ENCODE measurements at regions not wholly inside any gene's neighbourhood (a gene's known extent, or its start where the extent isn't known, plus 50 kb on each side); places are given as distances from the start of the nearest gene placed in this dataset.
"Not testable (repeated sequence)": the region's sequence is repeated elsewhere in the genome, so short reads cannot be mapped to it uniquely, and the experiment has no call there.

DNA sequence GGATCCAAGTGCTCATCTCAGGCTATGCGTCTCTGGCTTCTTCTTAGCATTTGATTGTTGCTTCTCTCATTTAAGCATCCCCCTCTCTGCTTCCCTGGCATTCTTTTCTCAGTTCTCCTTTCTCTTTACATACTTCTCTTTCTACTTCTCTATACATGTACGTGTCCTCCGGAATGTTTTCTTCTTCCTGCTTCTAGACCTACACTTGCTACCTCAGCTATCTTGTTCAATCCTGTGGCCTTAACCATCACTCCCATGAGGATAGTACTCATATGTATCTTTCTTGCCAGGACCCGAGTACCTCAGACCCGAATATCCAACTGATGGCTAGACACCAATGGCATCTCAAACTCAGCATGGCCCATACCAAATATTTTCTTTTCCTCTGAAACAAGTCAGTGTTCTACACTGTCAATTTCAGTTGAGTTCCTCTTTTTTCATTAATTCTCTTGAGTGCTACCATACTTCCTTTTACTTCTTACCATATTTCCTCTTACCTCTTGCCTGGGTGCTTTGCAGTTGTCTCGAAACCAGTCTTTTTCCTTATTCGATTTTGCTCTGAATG is 115.1 kb upstream of the SLC38A2 start:
- peak; percentile 23 to 65 for DNase-seq

DNA sequence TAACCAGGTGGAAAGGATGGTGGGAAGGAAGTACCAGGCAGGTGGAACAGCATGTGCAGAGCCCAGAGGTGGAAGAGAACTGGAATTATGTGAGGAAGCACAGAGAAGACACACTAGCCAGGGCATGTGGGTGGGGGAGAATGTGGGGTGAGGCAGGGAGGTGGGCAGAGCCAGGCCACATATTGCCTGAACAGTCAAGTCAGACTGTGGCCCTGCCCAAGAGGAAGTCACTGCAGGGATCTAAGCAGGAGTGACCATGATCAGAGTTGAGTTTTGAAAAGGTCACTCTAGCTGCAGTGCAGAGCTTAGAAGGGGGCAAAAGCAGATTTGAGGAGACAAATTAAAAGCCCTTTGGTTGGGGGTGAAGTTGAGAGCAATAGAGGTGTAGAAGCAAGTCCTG is 114.0 kb upstream of the SLC38A2 start:
- DNase-seq, result peak; percentile 48 to 70

DNA sequence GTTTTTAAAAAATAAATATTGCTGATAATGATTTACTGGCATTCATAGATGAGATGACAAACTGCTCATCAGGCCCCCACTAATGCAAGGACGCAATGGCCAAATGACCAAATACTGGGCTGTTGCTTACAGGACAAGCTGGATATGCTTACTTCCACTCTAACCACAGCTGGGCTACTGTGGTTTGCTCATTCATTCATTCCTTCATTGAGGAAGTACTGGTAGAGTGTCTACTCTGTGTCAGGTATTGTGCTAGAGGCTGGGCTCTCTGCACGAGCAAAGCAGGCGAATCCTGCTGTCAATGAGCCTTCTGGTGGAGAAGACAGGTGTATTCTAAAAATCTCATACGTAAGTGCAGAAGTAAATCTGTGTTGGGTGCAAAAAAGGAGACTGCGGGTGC is 113.3 kb upstream of the SLC38A2 start:
- no peak for DNase-seq

DNA sequence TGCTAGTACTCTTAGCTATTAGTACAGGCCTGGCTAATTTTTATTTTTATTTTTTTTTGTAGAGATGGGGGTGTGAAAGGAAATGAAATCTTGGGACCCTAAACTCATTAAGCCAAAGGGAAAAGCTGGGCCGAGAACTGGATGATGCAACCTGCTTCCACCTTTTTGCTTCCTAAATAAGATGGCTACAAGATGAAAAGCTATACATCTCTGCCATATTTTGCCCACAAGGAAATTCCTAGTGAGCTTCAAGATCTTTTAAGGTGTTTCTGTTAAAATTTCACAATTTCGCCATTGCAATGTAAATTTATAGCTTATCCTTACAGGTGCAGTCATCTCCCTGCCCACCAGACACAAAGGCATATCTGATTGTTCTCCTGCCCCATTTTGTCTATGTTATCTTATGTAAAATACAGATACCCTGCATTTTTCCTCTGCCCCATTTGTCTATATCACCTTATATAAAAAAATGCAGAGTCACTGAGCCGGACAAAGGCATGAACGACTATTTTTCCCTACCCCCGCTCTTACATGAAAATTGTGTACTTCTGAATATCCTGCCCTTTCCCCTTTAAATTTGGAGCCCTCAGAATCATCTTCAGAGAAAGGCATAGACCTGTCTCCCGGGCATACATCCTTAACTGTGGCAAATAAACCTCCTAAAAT is 112.0 kb upstream of the SLC38A2 start:
- no peak for DNase-seq

DNA sequence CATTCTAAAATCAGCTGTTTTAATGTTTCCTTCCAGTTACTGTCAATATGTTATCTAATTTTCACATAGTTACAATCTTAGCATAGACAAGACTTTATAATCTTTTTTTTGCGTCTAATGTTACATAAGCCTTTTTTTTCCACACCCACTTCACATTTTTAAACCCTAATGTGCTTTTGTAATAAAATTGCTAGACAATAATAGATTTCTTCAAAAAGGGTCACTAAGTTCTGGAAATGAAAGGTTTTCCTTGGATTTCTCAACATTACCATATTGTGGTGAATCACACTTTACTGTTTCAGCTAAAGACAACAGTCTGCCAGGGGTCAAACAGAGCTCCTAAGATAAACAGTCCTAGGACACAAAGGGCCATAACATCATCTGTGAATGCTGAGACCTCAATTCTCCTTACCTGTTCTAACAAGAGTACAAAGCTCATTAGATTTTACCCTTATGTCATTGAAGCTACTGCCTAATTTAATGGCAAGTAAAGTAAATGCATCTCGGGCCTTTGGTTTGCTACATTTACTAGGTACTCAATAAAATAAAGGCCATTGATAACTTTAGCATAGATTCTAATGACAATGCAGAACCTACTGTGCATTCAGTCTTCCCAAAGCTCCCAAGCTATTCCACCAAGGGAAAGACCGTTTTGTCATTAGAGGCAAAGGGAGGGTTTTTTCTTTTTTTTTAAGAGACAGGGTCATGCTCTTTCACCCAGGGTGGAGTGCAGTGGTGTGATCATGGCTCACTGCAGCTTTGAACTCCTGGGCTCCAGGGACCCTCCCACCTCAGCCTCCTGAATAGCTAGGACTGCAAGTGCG is 111.2 kb upstream of the SLC38A2 start:
- peak; percentile 41 to 71 for DNase-seq

DNA sequence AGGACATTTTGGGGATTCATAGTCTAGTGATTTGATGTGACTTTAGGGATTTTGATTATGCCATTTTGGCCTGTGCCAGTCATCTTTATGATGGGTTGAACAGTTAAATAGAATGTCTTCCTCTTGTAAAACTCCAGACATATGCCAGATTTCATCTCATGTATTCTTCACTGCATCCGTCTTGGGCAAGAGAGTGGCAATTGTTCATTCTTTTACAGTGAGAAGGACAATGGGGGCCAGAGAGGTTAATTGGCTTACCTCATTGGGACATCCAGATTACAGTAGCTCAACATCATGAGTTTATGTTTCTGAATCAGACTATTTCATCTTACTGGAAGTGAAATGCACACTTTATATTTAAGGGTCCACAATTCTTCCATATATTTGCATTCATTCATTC is 108.2 kb upstream of the SLC38A2 start:
- DNase-seq, result no peak

DNA sequence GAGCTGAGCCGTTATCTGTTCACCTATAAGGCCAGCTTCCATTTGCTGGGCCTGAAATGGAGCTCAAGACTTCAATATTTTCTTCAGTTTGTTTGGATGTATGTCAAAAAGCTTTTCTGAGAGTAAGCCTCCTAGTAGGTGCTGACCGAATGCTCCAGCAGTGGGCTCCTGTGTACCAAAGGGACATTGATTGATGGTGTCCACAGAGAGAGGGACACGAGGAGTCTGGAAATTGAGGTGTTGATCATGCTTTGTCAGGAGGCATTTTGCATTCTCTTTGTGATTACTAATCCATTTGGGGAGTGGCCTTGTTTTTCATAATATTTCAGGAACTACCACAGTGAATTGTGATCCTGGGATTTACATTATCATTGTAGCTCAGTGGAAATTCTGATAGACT is 107.7 kb upstream of the SLC38A2 start:
- DNase-seq, result no peak

DNA sequence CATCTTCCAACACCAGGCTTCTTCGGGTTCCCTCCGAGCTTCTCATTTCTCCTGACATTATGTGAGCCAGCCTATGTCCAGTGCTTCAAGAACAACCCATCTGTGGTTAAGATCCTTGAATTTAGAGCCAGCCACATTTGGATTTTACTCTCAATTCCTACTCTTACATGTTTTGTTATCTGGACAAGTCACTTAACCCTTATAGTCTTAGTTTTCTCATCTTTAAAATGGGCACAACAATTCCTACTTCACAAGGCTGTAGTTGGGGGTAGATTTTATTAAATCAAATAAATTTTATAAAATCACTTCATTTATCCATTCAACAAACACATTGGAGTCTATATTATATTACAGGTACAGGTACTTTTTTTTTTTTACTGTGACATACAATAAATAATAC is 105.5 kb upstream of the SLC38A2 start:
- no peak for DNase-seq

DNA sequence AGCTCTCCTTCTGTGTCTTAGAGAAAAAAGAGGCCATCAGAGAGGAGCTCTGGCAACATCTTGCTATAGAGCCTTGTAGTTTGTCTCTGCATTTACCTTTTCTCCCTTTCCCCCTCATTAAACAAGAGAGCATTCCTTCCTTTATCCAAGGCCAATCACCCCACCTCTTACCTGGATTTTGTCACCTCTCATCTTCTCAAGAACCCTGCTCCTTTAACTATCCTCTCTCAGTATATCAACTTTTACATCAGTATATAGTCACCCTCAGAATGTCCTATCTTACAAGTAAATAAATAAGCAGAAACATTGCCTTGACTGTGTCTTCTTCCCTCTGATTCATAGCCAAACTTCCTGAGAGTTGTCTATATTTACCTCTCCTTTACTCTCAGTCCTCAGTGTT is 105.0 kb upstream of the SLC38A2 start:
- no peak for DNase-seq

DNA sequence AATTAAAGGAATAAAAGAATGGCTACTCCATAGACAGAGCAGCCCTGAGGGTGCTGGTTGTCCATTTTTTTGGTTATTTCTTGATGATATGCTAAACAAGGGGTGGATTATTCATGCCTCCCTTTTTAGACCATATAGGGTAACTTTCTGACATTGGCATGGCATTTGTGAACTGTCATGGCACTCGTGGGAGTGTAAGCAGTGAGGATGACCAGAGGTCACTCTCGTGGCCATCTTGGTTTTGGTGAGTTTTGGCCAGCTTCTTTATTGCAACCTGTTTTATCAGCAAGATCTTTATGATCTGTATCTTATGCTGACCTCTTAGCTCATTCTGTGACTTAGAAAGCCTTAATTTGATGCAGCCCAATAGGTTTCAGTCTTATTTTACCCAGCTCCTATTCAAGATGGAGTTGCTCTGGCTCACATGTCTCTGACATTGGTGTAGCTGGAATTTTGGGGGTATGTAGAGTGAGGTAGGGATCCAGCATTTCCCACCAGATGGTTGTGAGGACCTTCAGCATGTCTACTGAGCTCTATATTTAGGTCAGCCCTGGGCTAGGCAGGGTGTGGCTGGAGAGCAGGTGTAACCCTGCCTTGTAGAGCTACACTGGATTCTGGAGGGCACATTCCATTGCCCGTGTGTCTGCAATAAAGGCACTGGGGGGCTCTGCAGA is 103.5 kb upstream of the SLC38A2 start:
- DNase-seq, result no peak

DNA sequence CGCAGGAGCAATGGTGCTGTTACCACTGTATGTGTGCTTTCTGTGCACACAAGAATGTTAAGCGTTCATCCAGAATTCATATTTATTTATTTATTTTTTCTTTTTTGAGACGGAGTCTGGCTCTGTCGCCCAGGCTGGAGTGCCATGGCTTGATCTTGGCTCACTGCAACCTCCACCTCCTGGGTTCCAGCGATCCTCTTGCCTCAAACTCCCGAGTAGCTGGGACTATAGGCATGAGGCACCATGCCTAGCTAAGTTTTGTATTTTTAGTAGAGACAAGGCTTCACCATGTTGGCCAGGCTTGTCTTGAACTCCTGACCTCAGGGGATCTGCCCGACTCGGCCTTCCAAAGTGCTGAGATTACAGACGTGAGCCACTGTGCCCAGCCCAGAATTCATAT is 101.8 kb upstream of the SLC38A2 start:
- not testable (repeated sequence) for DNase-seq

DNA sequence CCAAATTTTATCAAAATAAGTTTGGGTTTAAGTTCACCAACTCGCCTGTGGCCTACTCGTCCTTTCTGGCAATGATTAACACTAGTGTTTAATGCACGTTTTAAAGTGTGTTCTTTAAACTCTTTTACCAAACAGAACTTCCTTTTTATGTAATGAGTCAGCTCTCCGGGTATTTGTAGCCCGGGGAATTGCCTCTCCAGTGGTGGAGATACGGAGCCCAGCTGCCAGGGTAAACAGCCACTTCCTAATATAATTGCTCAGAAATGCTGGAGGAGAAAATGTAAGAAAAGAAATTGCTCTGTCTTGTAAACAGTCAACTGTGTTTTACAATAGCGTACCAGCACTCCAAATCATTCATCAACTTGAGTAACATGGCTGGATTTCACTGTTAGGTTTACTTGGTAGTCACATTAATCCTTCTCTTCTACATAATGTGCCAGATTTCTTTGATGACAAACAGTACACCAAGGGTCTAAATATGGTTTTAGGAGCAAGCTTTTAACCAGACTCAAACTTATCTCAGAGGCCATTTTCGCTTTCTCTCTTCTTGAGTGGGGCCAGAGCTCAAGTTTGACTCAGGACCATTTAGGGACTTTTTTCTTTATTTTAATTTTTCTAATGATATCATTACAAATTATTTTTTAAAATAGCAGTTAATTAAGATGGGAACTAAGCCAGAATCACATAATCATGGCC is 101.2 kb upstream of the SLC38A2 start:
- peak; percentile 79 to 87 for DNase-seq

DNA sequence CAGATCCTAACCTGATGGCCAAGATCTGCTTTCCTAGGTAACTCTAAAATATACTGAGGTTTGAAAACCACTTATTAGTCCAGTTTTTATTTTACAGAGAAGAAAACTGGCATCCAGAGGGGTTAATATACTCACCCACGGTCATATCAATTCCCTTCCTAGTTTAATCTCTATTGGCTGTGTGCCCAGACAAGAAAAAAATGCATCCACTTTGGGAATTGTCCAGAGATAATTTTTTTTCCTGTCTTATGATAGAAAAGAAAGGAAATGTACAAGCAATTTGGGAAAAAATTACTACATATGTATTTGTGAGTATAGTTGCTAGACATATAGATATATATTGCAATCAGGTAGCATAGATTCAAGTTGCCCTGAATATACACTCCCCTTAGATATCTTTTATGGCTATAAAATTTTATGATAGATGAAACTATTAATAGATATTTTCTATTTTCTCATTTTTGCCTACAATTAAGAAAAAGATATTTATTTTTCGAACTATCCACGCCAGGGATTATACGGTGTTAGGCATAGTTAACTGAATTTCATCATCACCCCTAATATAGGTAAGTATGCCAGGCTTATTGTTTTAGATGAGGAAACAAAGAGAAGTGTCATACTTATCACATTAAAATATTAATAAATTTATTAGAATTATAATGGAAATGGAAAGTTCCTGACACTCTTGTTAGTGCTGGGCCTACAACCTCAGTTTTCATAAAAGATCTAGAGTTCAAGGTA is 100.5 kb upstream of the SLC38A2 start:
- DNase-seq, result no peak

DNA sequence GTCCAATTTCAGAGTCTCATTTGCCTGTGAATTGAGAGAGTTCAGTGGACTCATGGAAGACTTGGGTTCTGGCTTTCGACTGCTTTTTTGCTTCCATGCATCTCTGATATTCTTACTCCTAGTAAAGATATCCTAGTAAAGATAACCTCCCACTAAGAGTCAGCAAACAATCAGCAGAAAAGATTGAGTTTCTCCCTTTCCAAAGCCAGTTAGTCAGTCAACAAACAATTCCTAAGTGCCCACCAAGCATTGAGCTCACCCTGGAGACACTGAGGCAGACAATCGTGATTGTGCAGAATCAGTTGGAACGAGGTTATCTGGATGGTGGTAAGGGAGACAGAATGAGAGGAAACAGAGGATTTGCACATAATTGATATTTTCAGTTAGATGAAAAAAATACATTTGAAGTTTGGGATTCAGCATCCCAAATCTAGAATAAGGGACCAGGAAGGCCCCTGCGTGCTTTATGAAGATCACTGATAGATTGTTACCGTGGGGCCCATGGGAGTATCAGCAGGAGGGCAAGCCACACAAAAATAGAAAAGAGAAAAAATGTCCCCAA is 99.7 kb upstream of the SLC38A2 start:
- no peak for DNase-seq

DNA sequence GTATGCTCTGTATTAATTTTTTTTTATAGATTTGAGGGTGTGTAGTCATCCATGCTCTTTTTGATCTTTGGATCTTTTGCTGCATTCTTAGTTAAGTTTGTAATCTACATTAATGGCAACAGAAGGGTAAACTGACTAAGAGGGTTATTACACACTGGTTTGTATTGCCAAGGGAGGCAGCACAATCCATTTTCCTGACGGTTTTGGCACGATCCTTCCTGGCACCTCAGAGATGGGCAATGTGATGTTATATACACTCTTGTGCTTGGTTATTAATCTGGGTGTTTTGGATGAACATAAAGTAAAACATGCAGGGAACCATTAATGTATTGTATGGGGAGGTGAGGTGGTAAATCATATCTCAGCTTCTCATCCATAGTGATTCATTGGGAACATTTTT is 98.8 kb upstream of the SLC38A2 start:
- DNase-seq, result no peak

DNA sequence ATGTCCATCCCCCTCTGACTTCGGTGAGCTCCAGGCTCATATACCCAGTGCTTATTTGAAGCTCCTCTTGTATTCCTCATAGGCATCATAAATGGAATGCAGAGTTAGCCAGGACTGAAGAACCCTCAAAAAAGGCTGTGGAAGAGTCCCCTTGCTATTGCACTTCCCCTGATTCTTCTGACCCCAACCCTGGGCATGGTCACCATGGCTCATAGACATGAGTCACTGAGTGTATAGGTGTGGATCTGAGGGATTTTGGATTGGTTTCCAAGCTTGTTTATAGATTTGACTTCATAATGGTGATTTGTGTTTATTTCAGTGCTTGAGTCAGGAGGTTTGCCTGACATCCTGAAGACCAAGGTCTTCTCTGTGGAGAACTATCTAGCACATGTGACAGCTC is 98.4 kb upstream of the SLC38A2 start:
- no peak for DNase-seq

DNA sequence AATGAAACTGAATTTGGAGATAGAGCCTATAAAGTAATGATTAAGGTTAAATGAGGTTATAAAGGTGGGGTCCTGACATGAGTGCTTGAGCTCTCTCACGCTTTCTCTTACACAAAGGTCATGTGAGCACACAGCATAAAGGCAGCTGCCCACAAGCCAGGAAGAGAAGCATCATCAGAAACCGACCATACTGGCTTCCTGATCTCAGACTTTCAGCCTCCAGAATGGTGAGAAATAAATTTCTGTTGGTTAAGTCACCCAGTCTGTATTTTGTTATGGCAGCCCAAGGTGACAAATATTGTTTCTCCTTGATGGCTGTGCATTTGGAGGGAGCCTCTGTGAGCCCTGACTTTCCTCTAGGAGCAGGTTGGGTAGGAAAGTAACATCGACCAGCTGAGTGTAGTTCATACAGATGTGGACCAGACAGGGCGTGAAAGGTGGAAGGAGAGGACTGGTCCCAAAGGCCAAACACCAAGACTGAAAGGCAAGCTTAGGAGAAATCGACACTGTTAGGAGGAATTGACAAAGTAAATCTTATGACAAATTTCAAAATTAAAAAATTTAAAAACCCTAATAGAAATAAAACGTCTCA is 97.6 kb upstream of the SLC38A2 start:
- peak; percentile 27 to 61 for DNase-seq

DNA sequence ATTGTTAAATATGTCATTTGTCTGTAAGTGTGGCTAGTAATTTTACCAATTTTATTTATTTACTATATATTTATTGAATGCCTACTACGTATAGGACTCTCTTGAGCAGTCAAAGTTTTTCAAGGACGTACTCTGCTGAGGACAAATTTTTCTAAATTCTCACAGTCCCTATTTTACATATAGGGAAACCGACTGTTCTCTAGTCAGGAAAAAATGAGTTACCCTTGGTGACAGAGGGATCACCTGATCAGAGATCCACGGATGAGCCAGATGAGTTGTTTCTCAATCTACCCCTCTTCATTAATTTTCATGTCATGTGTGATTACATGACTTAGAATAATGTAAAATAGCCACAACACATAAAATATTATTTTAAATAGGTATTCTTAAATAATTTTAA is 96.2 kb upstream of the SLC38A2 start:
- no peak for DNase-seq

DNA sequence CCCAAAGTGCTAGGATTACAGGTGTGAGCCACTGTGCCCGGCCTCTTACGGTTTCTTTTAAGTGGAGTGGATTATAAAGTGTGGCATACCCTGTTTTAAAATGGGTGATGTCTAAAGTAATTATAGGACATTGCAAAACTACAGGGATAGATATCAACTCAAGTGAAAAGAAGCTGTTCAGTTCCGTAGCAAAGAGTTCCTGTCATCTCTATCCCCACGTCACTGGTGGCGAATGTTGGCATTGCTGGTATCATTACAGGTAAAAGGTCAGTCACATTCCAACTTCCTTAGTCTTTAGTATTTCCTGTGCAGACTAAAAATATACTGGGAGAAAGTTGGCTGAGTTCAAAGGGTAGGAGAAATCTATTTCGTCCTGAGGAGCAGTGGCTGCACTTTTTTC is 95.6 kb upstream of the SLC38A2 start:
- no peak for DNase-seq

DNA sequence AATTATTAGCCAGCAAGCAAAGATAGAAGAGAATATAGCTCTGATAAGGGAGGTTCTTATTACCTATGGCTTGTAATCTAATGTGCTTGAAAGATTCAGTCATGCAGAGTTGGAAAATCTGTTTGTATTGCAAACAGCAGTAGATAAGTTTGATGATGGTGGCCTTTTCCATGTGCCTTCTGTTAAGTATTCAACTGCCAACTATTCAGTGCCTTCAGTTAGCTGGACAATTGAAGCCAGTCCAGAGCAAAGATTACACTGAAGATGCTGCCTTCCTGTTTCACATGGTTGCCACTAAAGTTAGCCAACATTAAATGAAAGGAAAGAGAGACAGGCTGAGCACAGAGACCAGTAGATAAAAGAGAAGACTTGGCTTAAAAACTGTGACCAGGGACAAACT is 92.7 kb upstream of the SLC38A2 start:
- DNase-seq, result no peak

DNA sequence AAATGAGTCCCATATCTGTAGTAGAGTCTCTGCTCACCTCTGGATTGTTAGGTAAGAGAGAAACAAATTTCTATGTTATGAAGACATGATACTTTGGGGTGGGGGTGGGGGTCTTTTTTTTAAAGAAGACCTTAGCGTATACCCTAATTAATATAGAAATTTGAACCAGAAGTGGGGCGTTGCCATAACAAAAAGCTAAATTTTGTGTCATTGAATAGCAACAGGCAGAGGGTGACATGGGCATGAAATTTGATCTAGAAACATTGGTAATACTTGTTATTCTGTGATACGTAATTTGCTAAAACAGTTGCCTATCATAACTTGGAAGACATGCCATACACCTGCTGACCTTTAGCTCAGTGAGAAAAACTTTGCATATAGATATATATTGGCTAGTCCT is 92.3 kb upstream of the SLC38A2 start:
- no peak for DNase-seq
